Panc1 (cell line): ENCODE measurements at regions not wholly inside any gene's neighbourhood (a gene's known extent, or its start where the extent isn't known, plus 50 kb on each side); places are given as distances from the start of the nearest gene placed in this dataset.

ENCODE experiments used
- ATAC-seq: fragments of 200-7000 bp; cut with Tn5 transposase; 2 replicates; pipeline ENCODE4 v1.9.1; 2020; ENCODE audit warnings: mild to moderate bottlenecking, moderate library complexity
- BruUV-seq: library from RNA; stranded (reverse); fragments of 400-500 nt; replicated peaks from 2 replicates; lab custom pipeline; 2021; lab: Mats Ljungman, UMichigan
- CTCF ChIA-PET: fragments of 300-600 bp; sonication (Branson Sonifier 250); formaldehyde crosslinking; loops from one replicate; lab custom pipeline; 2022; ENCODE audit warnings: antibody characterized with exemption; lab: Charles Lee
- POLR2A ChIA-PET: fragments of 300-600 bp; sonication (Branson Sonifier 250); formaldehyde crosslinking; loops from one replicate; lab custom pipeline; 2022; ENCODE audit warnings: antibody characterized with exemption; lab: Charles Lee
- DNase-seq: peaks from one replicate; pipeline ENCODE4 v3.0.0-alpha.2; 2010; ENCODE audit warnings: low read depth, low spot score
- H3K27ac ChIP-seq: 2 replicates; pipeline ENCODE4 v1.5.1; 2011; ENCODE audit warnings: mild to moderate bottlenecking, low read length, inconsistent platforms
- H3K27me3 ChIP-seq: fragments of 200-500 bp; sonication (Bioruptor generic); 2 replicates; pipeline ENCODE4 v1.6.0; 2014; ENCODE audit warnings: low read length, inconsistent platforms; ENCODE audit not compliant: control insufficient read depth, insufficient read depth
- H3K36me3 ChIP-seq: fragments of 200-500 bp; sonication (Bioruptor generic); 2 replicates; pipeline ENCODE4 v1.5.1; 2014; ENCODE audit warnings: inconsistent platforms, mild to moderate bottlenecking, low read length, moderate library complexity; ENCODE audit not compliant: control insufficient read depth, insufficient read depth
- H3K4me1 ChIP-seq: 2 replicates; pipeline ENCODE4 v1.5.1; 2011; ENCODE audit warnings: inconsistent platforms, mild to moderate bottlenecking, low read length, moderate library complexity; ENCODE audit not compliant: control insufficient read depth, insufficient read depth
- H3K4me3 ChIP-seq, 2 experiments: 2 replicates each; pipeline ENCODE4 v1.5.1; 2011 to 2012; ENCODE audit warnings: low read depth in 2 of 2, low read length in 2 of 2, mild to moderate bottlenecking in 2 of 2, inconsistent platforms in 1 of 2, moderate library complexity in 1 of 2
- H3K9me3 ChIP-seq: fragments of 200-500 bp; sonication (Bioruptor generic); 2 replicates; pipeline ENCODE4 v1.5.1; 2014; ENCODE audit warnings: low read depth, mild to moderate bottlenecking, inconsistent platforms, low read length, moderate library complexity; ENCODE audit not compliant: control insufficient read depth, insufficient read depth
- CTCF ChIP-seq: fragments of 450-650 bp; IDR thresholded peaks from 2 replicates; pipeline ENCODE4 v1.5.1; 2017; ENCODE audit warnings: mild to moderate bottlenecking
- POLR2AphosphoS5 ChIP-seq: IDR thresholded peaks from 2 replicates; pipeline ENCODE4 v1.6.1; 2012; ENCODE audit warnings: mild to moderate bottlenecking, low read depth, low read length, moderate library complexity
- REST ChIP-seq, 2 experiments: IDR thresholded peaks; 2 replicates each; pipeline ENCODE4 v1.6.1; 2011 to 2012; ENCODE audit warnings: low read depth in 2 of 2, control low read depth in 1 of 2, low read length in 1 of 2, mild to moderate bottlenecking in 1 of 2, moderate library complexity in 1 of 2; ENCODE audit not compliant: insufficient read depth in 1 of 2
- SIN3A ChIP-seq: IDR thresholded peaks from 2 replicates; pipeline ENCODE4 v1.6.1; 2012; ENCODE audit warnings: low read depth, mild to moderate bottlenecking, low read length, moderate library complexity, borderline replicate concordance; ENCODE audit not compliant: insufficient read depth
- TCF7L2 ChIP-seq: IDR thresholded peaks from 2 replicates; pipeline ENCODE4 v1.6.1; 2011; ENCODE audit warnings: mild to moderate bottlenecking, low read depth, low read length, inconsistent platforms
- in situ Hi-C: cut with HindIII; loops from 2 replicates; pipeline ENCODE4 v1.10.0; 2016; ENCODE audit warnings: low sequenced_read_pairs, low pct_unique_long_range_greater_than_20kb
- intact Hi-C: fragments of 100-400 bp; cut with micrococcal nuclease; formaldehyde crosslinking; loops from one replicate; pipeline ENCODE4 v1.10.0; 2022; ENCODE audit not compliant: unreplicated experiment

- Histone ChIP-seq H3K4me3 (no peak overlapping the region), H3K27me3 (no peaks in the 10 kb centered on the region), H3K4me1 (peaks cover 4% of the 10 kb centered on the region; the same call in 1 of the 2 replicates), H3K9me3 (no peaks in the 10 kb centered on the region), H3K36me3 (no peaks in the 10 kb centered on the region), H3K27ac (no peak overlapping the region)
- no peak for DNase-seq
- no TSS peak for BruUV-seq
- in situ Hi-C loops (no loop called here), intact Hi-C loops (no loop called here)
- ChIA-PET CTCF (no interaction called here), POLR2A (no interaction called here)
- no peak for ATAC-seq
- TF ChIP-seq SIN3A (no peak), CTCF (no peak), REST (IDR thresholded peaks at IDR 0.05; ENCODE audit: insufficient read depth in 1 of 2, low read depth in 2 of 2, low read length in 1 of 2) (no peak), TCF7L2 (no peak), POLR2AphosphoS5 (no peak)
Measured at GRCh38 chr22:22400099-22400498, 108.4 kb downstream of the ZNF280B start.

GRCh38 chr22:22400964-22401363 lies 107.6 kb downstream of the ZNF280B start:
- in situ Hi-C loops, result no loop called here
- DNase-seq (no peak), ATAC-seq (no peak)
- intact Hi-C loops, result no loop called here
- BruUV-seq, result no TSS peak
- TF ChIP-seq SIN3A (no peak), TCF7L2 (no peak), REST (IDR thresholded peaks at IDR 0.05; ENCODE audit: insufficient read depth in 1 of 2, low read depth in 2 of 2, low read length in 1 of 2) (no peak), POLR2AphosphoS5 (no peak), CTCF (no peak)
- Histone ChIP-seq H3K36me3 (no peaks in the 10 kb centered on the region), H3K27me3 (no peaks in the 10 kb centered on the region), H3K4me3 (no peak overlapping the region), H3K4me1 (peaks cover 4% of the 10 kb centered on the region; the same call in 1 of the 2 replicates), H3K27ac (no peak overlapping the region), H3K9me3 (no peaks in the 10 kb centered on the region)
- ChIA-PET CTCF (no interaction called here), POLR2A (no interaction called here)
